GM19351 (cell line): ENCODE measurements at regions not wholly inside any gene's neighbourhood (a gene's known extent, or its start where the extent isn't known, plus 50 kb on each side); places are given as distances from the start of the nearest gene placed in this dataset.
"Not testable (repeated sequence)": the region's sequence is repeated elsewhere in the genome, so short reads cannot be mapped to it uniquely, and the experiment has no call there.

Source experiments
- ATAC-seq: cut with Tn5 transposase; IDR thresholded peaks from one replicate; pipeline ENCODE4 v1.9.1; 2021; ENCODE audit warnings: mild to moderate bottlenecking, moderate library complexity; ENCODE audit not compliant: unreplicated experiment

DNA sequence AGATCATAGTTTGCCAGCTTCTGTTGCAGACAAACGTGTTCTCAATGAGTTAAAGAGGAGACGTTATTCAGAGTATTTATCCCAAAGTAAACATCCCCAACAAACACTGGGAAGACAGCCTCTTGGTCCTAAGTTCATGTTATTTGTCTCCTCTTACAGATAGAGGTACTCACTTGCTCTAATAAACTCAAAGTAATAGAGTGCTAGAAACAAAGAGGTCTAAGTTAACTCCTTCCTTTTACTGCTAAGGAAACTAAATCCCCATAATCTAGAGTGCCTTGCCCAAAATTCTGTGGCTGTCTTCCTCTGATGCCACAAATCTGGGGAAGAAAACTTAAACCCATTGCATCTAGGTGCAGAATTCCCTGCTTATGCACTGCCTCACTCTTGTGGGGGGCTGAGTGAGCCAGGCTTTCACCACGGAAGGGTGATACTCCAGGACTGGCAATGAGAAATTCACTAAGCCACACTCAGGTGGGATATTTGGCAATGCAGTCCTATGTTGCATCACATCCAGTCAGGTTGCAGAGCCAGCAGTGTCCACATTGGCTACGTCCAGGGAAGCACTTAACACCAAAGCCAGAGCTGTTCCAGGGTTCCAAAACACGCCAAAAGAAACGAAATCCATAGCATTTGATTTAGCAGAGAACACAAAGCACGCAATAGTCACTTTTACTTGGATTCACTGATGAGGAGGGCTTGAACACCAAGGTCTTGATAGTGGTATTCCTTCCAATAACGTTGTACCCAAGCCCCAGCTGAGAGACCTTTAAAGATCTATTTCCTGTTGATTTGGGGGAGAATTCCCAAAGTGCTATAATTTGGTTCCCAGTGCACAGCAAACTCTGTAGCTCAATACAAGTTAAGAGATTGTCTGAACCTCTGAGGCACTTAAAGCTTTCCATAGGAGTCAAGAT, 81.0 kb upstream of the FOXQ1 start:
- no peak for ATAC-seq

DNA sequence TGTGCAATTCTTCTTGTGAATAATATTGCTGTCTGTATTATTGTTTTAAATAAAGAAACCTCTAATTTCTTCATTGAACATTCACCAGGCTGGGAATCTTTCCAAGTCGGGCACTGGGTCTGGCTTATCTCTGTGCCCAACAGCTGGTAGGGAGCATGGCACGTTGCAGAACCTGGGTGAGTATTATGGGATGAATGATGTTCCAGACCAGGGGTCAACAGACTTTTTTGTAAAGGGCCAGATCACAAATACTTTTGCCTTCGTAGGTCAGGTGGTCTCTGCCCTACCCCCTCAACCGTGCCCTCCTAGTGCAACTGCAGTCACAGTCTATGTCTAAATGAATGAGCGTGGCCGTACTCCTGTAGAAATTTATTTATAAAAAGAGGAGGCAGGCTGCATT, 81.6 kb upstream of the FOXQ1 start:
- ATAC-seq = no peak

DNA sequence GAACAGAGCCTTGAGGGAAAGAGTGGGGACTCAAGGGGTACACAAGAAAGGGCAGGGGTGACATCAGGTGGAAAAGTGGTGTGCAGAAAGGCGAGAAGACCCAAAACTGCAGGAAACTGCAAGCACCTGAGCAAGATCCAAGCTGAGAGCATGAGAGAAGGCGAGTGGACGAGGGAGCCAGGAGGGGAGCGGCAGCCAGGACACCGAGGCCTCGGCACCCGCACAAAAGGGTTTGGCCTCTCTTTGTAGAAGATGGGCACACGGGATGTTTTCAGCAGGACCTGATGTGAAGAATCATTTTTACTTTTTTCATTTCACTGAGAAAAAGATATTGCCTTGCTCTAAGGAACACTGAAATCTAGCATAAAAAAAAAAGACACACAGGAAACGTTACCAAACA, 82.1 kb upstream of the FOXQ1 start:
- ATAC-seq = no peak

DNA sequence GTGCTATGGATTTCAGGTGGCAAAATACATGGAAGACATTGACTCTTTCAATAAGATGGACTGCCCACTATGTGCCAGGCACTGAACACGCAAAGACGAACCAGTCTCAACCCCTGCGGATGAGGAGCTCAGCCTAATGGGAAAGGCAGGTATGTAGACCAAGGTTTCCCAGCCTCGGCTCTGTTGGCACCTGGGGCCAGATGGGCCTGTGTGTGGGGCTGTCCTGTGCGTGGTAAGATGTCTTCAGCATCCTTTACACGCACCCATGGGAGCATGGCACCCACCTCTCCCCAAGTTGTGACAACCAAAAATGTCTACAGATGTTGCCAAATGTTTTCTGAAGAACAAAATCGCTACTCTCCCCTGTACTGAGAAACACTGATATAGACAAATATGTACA, 82.6 kb upstream of the FOXQ1 start:
- no peak for ATAC-seq

DNA sequence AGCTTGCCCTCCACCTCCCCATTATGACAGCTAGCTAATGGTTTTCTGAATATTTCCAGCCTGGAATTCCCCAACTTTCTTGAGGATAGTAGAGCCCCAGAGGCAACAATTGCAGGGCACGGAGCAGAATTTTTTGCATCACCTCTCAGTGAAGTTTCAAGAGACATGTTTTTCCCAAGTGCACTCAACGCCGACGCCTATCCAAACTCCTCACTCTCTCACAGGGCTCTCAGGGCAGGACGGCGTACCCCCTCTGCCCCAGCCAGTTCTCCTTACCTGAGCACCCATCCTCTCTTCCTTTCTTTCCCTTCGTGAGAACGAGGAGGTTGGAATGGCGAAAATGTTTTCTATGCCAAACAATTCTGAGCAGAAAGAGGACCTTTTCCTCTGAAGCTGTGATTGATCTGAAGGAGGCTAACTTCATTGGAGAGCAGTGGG, 83.1 kb upstream of the FOXQ1 start:
- no peak for ATAC-seq

DNA sequence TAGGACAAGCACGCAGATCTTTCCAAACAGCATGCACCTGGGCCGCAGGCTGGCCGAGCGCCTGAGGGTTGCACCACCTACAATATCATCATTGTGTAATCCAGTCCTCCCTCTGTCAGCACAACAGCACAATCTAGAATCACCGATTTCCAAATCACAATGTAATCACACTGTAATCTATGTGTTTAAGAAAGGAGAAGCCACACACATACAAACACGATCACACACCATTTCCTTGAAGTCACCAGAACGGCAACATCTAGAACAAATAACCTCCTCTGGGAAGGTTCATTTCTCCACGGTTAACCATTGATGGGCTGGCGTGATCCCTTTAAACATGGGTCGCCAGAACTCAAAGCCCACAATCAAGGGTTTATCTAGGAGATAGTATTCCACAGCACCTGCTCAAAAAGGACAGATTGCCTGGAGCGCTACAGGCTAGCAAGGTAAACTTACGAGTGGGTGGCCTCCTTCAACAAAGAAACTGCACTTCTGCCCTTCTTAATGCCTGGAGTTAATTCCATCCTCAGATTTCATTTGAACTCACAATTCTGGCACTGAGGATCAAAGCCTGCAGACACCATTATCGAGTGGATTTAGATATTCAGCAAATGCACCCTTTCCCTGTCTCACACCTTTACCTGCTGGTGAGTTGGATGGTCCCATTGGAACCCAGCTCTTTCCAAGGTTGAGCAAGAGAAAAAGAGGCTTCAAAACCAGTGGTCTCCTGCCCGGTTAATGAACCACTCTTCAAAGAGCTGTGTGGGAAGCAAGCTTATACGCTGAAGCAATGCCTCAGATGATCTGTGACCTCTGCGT, 83.8 kb upstream of the FOXQ1 start:
- ATAC-seq = no peak

DNA sequence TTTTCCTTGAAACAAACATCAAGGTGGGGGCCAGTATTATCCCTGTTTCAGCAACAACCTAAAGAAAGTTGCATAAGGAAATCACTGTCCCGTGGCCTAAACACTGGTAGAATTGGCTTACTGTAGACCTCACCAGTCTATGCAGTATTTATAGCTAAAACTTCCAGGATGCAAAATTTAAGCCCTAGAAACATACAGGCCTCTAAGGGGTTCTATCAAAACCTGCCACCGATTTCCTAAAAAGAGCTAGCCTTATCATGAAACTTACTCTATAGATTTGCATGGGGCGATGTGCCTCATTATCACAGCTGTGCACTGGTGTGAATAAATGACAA, 84.3 kb upstream of the FOXQ1 start:
- no peak for ATAC-seq

DNA sequence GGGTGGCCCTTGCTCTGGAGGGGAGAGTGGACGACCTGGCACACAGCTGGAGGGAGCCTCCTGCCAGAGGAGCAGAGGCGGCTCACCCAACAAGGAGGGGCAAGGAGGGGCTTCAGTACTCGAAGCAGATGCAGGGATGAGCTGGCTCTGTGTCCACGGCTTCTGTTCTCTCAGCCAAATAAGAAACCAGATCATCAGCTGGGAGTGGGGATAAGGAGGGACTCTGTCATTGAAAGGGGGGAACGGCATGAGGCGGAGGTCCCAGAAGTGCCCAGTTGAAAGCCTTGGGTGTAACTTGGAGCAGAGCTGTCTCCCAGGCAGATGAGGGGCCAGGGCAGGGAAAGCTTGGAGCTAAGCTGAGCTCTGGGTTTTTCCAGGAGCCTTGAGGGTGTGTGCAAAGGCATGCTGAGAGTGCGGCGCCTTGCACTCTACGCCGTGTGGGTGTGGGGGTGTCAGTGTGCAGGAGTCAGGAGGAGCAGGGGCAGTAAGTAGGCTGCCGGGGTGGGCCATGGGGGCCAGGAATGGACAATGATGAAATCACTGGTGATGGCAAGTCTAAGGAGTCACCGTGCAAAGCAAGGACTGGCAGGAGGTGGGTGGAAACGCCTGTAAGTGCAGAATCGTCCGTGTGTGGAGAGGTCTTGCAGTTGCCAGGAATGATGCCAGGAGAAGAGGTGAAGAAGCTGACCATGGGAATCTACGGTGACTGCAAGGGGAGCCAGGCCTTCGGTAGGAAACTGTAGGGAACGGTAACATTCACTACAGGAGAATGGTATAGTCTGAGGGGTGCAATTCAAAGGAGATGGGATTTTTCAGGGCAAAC, 85.4 kb upstream of the FOXQ1 start:
- no peak for ATAC-seq

DNA sequence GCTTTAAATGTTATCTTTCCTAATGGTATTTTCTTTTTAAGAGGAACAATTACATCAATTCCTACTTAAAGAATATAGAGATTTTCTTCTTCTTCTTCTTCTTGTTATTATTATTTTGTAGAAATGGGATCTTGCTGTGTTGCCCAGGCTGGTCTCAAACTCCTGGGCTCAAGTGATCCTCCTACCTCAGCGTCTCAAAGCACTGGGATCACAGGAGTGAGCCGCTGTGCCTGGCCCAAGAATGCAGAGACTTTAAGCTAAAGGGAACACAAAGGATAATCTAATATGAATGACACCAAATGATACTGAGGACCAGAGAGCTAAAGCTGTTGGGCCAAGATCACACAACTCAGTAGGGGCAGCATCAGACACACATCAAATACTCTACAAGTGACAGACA, 87.4 kb upstream of the FOXQ1 start:
- ATAC-seq = no peak

DNA sequence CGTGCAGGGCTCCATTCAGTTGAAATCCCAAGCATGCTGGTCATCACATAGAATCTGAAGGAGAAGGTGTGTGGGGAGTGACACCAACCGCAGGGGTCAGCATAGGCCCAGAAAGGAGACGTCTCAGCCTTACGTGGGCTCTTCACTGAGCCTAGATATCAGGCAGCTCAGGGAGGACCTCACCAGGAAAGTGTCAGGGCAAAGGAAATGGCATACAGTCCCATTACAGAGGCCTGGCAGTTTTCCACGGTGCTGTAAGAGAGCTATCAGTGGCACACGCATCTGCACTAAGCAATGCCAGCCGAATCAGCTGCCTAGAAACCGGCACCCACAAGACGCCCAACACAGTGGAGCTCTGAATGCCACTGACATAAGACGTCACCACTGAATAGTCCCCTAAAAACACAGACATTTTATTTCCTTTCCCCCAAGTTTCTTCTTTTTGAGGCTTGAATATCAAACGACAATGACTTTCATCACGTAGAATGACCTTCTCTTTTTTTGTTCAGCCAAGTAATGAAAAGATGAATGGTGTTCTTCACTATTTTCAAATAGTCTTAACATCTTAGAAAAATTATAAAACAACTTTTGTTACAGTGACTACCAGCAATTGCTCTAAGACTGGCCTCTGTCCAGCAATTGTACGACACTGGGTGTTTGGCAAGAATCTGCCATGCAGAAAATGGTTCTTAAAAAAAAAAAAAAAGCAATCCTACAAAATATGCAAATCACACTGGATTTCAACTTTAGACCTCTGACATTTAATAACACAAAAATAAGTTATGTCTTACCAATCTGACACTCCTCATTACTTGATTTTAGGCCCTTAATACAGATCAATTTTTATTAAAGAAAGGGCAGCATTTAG, 88.9 kb upstream of the FOXQ1 start:
- ATAC-seq = no peak

DNA sequence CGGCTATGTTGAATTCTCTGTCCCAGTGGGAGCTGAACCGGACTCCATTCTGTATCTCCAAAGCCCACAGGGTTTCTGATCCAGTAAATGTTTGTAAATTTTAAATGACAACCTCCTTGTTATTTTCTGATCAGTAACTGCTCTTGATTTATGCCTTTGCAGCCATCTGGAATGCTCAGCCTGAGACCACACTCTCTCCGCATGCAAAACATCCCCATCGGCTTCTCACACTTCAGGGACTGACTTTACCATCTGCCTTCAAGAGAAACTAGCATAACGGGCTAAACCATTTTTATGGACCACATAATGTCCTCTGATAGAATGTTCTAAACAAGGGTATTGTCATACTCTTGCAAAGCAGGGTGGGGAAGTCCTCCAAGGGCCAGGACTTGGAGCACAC, 94.5 kb upstream of the FOXQ1 start:
- ATAC-seq = no peak

DNA sequence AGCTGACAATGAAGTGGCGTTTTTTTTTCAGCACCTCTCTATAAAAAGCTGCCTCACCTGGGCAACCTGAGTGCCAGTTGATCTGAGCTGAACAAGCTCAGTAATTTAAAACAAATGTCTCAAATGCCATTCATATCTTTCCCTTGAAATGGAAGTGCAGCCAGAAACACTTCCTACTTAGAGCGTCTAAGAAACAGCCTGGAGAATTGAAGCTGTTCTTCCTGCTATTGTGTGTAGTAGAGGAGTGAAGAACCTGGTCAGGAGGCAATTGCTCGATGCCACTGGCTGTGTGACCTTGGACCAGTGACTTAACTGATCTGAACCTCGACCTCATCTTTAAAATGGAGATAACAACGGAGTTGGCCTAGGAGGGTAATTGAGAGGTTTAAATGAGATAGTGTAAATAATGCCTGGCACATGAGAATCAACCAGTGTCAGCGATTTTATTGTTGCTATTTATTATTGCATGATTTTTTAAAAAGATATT, 95.4 kb upstream of the FOXQ1 start:
- no peak for ATAC-seq

DNA sequence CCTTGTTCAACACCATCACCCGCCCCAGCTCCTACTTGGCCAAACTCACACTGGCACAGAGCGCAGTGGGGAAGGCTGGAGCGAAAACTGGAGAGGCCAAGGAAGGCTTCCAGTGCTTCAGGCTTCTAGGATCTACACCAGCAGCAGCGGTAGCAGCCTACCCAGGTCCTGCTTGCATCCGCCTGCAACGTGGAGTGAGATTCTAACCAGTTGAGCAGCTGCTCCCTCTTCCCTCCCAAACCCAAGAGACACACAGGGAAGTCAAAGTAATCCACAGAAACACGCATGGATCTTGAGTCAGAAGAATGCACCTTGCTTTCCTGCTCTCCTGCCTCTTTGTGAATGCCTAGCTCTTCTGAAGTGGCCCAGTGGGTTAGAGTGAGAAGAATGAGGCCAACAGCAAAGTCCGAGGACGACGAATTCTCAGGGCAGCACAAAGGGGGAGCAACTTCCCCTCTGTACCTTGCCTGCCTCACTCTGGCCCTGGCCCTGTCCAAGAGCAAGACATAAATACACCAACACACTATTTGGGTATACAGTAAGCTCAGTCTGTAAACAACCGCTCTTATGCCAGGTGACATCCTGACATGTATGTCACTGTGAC, 95.9 kb upstream of the FOXQ1 start:
- no peak for ATAC-seq

DNA sequence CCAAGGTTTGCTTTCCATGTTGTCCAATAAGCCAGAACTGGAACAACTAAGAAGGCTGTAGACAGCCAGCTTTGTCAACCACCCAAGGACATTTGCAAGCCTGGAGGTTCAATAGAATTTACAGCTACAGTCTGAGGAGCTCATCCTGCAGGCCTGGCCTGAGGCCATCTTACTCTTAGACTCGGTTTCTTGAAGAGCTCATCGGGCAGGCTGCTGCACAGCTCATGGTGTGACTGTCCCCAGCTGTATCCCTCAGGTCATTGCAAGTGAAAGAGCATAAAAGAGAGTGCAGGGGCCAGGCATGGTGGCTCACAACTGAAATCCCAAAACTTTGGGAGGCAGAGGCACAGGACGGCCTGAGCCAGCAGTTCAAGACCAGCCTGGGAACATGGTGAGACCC, 96.9 kb upstream of the FOXQ1 start:
- no peak for ATAC-seq

DNA sequence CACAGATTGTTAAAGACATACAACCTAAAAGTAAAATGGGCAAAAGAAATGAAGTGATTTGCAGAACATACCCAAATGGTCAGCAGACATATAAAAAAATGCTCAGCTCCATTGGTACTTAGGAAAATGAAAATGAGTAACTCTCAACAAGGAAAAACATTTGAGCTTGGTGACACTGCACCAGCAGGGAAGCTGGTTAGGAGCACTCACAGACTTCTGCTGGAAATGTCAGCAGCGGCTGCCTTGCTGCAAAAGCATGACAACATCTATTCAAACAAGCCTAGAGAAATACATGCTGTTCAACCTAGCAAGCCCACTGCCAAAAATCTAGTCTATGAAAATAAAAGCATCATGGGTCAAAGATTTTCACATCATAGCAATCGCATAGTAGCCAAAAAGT, 99.0 kb upstream of the FOXQ1 start:
- ATAC-seq = no peak

DNA sequence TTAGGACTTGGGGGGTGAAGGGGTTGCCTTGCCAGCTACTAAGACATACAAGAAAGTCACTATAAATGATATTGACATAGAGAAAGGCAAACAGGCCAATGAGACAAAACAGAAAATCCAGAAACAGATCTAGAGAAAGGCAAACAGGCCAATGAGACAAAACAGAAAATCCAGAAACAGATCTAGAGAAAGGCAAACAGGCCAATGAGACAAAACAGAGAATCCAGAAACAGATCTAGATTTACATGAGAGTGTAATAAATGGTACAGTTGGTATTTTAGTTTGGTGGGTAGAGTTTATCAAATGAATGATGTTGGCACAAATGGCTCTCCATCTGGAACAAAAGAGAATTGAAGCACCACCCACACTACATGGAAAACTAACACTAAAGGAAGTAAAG, 99.8 kb upstream of the FOXQ1 start:
- not testable (repeated sequence) for ATAC-seq

DNA sequence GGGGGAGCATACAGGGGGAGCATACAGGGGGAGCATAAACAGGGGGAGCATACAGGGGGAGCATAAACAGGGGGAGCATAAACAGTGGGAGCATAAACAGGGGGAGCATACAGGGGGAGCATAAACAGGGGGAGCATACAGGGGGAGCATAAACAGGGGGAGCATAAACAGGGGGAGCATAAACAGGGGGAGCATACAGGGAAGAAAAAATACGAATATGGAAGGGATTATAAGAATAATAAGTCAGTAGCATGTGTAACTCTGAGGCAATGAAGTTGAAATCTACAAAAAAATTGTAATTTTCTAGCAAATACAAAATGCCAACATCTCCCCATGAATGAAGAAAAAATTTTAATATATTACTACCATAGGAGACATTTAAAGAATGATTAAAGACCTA, 101.3 kb upstream of the FOXQ1 start:
- not testable (repeated sequence) for ATAC-seq

DNA sequence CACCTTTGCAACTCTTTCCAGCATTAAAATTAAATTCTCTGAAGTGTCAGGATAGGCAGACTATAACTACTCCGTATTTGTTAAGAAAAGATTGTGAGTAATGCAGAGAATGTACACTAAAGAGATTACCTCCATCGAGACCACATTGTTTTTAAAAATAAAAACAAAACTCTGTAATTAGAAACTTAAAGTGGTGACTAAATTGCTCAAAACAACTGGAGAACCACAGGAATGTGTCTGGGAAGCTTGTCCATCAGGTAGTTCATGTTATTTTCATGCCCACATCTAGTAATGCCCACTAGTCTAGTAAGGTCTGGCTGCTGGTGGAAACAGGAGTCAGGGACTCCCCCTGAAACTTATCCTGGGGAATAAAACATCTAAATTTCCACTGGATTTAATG, 103.0 kb upstream of the FOXQ1 start:
- no peak for ATAC-seq

DNA sequence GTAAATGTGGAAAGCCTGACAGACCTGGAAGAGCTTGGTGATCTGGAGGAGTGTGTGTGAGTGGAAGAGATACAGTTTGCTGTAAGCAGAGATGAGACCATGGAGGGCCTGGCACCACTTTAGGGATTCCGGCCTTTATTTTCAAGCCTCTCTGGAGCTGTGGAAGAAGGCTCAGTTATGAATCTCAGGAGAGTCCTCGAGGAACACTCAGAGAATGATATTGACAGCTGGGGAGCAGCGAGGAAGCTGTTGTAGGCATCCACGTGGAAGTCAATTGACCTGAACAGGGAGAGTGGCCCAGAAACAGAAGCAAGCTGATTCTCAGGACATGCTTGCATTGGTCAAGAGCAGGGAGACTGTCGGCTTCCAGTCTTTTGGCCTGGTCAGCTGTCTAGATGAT, 108.4 kb upstream of the FOXQ1 start:
- ATAC-seq = no peak

DNA sequence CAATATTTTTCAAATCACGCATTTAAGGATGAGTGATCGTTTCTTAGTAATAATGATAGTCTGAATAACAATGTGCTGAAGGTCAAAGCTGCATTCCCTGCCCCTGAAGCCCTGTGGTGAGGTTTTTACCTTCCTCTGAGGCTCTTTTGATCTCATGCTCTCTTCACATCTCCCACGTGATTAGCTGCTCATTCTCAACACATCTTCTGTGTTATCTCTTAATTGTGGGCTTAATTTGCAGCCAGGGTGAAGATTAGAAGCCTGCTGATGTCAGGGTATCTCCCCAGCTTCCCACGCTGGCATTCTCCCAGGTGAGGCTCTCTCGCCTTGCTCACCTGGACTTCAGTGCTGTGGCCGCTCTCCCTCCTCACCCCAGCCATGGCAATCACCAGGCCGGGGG, 109.7 kb upstream of the FOXQ1 start:
- ATAC-seq = no peak
